ENCODE measurements at regions not wholly inside any gene's neighbourhood (a gene's known extent, or its start where the extent isn't known, plus 50 kb on each side); places are given as distances from the start of the nearest gene placed in this dataset.
A peak's percentile ranks its signal among the peaks of the same experiment; 100 is the strongest.

DNA sequence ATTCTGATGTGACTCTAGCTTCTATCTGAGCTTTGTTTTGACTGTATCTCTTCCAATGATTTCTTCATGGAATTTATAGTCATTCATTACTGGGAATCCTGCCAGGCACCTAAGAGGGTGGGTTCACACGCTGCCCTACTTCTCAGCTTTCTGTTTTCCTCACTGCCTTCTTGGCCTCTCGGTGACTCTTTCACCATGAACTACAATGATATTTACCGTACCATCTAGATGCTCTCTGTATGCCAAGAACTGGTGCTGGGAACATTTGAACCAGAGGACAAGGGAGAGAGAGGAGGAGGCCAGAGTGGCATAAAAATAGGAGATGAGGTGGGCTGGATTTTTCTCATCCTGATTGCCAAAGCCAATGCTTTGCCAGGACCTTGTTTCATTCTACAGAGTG, 280.0 kb upstream of the P2RY1 start:
- no peak for DNase-seq (ENCODE audit: low spot score)
- TF ChIP-seq, protein P1, sequence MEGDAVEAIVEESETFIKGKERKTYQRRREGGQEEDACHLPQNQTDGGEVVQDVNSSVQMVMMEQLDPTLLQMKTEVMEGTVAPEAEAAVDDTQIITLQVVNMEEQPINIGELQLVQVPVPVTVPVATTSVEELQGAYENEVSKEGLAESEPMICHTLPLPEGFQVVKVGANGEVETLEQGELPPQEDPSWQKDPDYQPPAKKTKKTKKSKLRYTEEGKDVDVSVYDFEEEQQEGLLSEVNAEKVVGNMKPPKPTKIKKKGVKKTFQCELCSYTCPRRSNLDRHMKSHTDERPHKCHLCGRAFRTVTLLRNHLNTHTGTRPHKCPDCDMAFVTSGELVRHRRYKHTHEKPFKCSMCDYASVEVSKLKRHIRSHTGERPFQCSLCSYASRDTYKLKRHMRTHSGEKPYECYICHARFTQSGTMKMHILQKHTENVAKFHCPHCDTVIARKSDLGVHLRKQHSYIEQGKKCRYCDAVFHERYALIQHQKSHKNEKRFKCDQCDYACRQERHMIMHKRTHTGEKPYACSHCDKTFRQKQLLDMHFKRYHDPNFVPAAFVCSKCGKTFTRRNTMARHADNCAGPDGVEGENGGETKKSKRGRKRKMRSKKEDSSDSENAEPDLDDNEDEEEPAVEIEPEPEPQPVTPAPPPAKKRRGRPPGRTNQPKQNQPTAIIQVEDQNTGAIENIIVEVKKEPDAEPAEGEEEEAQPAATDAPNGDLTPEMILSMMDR (IDR thresholded peaks at IDR 0.05; ENCODE audit: extremely low read depth, insufficient read depth, missing control alignments): no peak
- in situ Hi-C loops (cut with MboI; ENCODE audit: low pct_unique_long_range_greater_than_20kb, low sequenced_read_pairs, unreplicated experiment): no loop called here

DNA sequence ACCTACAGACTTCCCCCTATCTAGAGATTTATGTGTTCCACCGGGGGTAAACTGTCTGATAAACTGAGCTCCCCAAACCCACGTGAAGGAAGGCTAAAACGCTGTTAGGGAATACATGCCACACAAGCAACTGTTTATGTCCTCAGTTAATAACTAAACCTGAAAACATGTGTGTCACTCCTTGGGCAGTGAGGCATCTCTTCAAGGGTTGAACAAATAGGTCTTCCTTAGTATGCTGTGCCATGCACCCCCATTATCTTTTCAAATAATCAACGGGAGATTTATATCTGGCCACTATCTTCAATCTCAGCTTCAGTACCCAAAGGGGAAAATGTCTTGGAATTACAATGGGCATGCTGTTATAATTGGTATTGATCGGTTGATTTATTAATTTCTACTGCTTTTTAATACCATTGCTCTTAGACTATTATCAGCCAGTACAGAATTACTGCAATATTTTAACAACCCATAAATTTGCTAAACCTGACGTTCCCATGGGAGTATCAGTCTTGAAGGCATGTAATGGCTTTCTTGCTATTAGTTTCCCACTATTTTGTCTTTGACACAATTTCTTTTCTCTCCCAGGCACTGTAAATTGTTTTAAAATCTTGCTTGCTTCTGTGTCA, 279.2 kb upstream of the P2RY1 start:
- DNase-seq (ENCODE audit: low spot score): no peak
- in situ Hi-C loops (cut with MboI; ENCODE audit: low pct_unique_long_range_greater_than_20kb, low sequenced_read_pairs, unreplicated experiment): no loop called here
- TF ChIP-seq, protein P1 (IDR thresholded peaks at IDR 0.05; ENCODE audit: extremely low read depth, insufficient read depth, missing control alignments): no peak

DNA sequence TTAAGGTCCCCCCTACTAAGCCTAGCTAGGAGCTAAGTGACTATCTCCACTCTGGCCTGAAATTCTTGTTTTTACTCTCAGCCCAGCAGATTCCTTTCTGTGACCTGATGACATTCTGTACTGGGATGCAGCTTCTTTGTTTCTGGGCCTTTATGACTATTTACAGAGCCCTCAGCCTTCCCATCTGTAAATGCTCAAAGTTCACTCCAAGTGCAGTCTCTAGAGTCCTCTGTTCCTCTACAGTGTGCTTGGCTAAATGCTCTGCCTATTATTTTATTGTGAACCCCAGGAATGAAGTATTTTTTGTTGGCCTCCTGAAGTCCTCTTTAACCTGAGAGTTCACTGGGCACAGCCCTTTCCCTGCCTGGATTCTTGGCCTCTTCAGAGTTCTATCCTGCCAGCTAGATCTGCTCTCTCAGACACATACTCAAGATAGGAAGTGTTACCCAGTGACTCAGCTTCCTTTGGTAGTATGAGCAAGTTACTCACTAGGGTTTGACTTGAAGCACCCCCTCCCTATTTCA, 278.1 kb upstream of the P2RY1 start:
- TF ChIP-seq, protein P1 (IDR thresholded peaks at IDR 0.05; ENCODE audit: extremely low read depth, insufficient read depth, missing control alignments): no peak
- DNase-seq (ENCODE audit: low spot score): peak; percentile 39
- in situ Hi-C loops (cut with MboI; ENCODE audit: low pct_unique_long_range_greater_than_20kb, low sequenced_read_pairs, unreplicated experiment): no loop called here

DNA sequence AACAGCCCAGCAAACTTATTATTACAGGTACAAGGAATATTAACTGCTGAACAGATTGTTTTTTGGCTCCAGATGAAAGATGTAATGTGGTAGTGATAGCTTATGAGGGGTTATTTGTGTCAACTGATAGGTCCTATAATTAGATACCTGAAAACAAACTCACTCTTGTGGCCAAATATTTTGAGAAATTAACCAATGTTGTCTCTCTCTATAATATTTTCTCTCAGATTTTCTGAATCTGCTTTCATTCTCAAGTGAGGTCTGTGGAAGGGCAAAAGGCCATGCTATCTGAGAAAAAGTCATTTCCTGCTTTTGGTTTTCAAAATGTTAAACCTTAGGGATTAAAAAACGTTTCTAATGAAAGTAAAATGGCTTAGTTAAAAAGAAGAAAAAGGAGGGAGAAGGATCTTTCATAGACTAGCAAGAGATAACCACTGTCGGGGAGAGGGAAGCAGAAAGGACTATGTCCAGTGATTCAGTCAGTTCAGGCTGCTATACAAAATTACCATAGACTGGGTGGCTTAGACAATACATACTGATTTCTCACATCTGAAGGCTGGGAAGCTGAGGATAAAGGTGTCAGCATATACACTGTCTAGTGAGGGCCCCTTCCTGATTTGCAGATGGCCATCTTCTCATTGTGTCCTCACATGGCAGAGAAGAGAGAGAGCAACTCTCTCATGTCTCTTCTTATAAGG, 277.5 kb upstream of the P2RY1 start:
- in situ Hi-C loops (cut with MboI; ENCODE audit: low pct_unique_long_range_greater_than_20kb, low sequenced_read_pairs, unreplicated experiment): no loop called here
- TF ChIP-seq, protein P1 (IDR thresholded peaks at IDR 0.05; ENCODE audit: extremely low read depth, insufficient read depth, missing control alignments): no peak
- DNase-seq (ENCODE audit: low spot score): no peak

DNA sequence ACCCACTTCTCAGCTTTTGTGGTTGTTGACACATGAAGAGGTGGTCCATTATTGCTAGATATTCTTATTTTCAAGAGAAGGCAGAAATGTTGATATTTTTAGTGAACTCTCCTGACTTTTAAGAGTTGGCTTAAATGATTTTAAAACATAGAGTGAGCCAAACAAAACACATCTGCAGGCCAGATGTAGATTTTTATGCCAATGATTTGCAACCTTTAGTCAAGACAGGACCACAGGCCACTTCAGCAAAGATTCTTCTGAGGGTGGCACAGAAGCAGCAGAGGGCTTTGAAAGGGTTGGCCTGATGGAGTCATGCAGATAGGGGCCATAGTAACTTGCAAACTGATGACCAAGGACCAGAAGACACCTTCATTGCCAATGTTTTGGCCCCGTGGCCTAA, 276.5 kb upstream of the P2RY1 start:
- TF ChIP-seq, protein P1 (IDR thresholded peaks at IDR 0.05; ENCODE audit: extremely low read depth, insufficient read depth, missing control alignments): no peak
- in situ Hi-C loops (cut with MboI; ENCODE audit: low pct_unique_long_range_greater_than_20kb, low sequenced_read_pairs, unreplicated experiment): no loop called here
- no peak for DNase-seq (ENCODE audit: low spot score)

DNA sequence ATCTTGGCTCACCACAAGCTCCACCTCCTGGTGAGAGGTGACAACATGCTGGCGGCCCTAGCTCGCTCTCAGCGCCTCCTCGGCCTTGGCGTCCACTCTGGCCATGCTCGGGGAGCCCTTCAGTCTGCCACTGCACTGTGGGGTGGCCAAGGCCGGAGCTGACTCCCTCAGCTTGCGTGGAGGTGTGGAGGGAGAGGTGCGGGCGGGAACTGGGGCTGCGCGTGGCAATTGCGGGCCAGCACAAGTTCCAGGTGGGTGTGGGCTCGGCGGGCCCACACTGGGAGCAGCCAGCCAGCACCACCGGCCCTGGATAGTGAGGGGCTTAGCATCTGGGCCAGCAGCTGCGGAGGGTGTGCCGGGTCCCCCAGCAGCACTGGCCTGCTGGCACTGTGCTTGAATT, 275.7 kb upstream of the P2RY1 start:
- in situ Hi-C loops (cut with MboI; ENCODE audit: low pct_unique_long_range_greater_than_20kb, low sequenced_read_pairs, unreplicated experiment): no loop called here
- TF ChIP-seq, protein P1 (IDR thresholded peaks at IDR 0.05; ENCODE audit: extremely low read depth, insufficient read depth, missing control alignments): no peak

More for the DNA sequence above, 275.7 kb upstream of the P2RY1 start:
- no peak for DNase-seq (ENCODE audit: low spot score)
